Astrocyte of the cerebellum (primary cell): ENCODE measurements at regions not wholly inside any gene's neighbourhood (a gene's known extent, or its start where the extent isn't known, plus 50 kb on each side); places are given as distances from the start of the nearest gene placed in this dataset.

Experiments
- DNase-seq: peaks from one replicate; pipeline ENCODE4 v3.0.0-alpha.2; 2011; ENCODE audit warnings: low read depth
- H3K4me3 ChIP-seq: 2 replicates; pipeline ENCODE4 v1.5.1; 2011; ENCODE audit warnings: mild to moderate bottlenecking, low read depth, low read length, moderate library complexity
- in situ Hi-C: cut with HindIII; loops from 2 replicates; pipeline ENCODE4 v1.10.0; 2017; ENCODE audit warnings: low sequenced_read_pairs
- TF ChIP-seq, protein P1 (sequence below): IDR thresholded peaks from 2 replicates; pipeline ENCODE4 v1.5.1; 2012; ENCODE audit warnings: low read length, low read depth, moderate library complexity, mild to moderate bottlenecking; ENCODE audit errors: missing control alignments

DNA sequence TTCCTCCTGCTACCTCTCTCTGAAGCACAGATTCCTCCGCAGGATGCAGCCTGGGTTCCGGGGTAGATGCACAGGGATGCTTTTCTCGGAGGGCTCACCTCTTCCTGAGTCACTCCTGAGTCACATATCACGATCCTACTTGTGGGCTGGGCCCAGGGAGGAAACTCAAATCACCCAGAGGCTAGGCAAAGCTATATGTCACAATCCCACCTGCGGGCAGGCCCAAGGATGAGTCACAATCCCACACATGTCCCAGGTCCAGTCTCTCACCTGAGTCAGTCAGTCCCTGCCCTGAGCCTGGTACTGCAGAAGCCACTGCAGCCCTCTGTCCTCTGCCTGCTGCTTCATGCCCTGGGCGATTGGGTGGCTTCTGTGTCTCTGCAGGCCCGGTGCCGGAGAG, 149.0 kb upstream of the GSC start:
- TF ChIP-seq, protein P1, sequence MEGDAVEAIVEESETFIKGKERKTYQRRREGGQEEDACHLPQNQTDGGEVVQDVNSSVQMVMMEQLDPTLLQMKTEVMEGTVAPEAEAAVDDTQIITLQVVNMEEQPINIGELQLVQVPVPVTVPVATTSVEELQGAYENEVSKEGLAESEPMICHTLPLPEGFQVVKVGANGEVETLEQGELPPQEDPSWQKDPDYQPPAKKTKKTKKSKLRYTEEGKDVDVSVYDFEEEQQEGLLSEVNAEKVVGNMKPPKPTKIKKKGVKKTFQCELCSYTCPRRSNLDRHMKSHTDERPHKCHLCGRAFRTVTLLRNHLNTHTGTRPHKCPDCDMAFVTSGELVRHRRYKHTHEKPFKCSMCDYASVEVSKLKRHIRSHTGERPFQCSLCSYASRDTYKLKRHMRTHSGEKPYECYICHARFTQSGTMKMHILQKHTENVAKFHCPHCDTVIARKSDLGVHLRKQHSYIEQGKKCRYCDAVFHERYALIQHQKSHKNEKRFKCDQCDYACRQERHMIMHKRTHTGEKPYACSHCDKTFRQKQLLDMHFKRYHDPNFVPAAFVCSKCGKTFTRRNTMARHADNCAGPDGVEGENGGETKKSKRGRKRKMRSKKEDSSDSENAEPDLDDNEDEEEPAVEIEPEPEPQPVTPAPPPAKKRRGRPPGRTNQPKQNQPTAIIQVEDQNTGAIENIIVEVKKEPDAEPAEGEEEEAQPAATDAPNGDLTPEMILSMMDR, result no peak
- no peak overlapping the region for H3K4me3 ChIP-seq
- in situ Hi-C loops, result no loop called here
- no peak for DNase-seq

DNA sequence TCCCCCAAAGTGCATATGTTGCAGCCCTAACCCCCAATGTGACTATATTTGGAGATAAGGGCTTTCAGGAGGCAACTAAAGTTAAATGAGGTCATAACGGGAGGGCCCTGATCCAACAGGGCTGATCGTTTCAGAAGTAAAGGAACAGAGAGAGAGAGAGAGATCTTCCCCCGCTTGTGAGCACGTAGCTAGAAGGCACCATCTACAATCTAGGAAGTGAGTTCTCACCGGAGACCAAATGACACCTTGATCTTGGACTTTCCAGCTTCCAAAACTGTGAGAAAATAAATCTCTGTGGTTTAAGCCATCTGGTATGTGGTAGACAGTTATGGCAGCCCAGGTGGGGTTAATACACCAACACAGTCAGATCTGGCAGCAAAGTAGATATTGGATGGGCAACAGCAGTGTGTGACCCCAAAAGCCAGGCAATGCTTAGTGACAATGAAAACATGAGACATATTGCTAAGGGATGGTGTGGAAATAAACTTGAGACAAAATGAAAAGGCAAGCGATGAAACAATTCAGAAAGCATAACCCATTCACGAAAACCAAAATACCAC, 147.2 kb upstream of the GSC start:
- in situ Hi-C loops, result no loop called here
- no peak for DNase-seq
- H3K4me3 ChIP-seq, result no peak overlapping the region
- TF ChIP-seq, protein P1, result no peak

DNA sequence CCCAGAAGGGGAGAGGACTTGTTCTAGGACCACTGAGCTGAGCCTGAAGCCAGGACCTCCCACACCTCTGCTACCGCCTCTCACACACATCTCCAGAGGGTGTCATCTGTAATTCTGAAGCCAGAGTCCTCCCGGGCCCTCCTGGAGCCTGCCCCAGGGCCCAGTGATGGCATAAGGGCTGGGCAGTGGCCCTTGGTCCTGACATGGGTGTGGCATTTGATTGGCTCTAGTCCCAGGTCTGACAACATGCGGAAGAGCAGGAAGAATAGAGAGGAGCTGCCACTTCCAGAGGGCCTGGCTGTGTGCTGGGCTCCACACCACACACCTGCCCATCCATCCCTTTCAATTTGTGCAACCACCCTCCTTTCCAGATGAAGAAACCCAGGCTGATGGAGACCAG, 144.3 kb upstream of the GSC start:
- in situ Hi-C loops, result no loop called here
- TF ChIP-seq, protein P1, result no peak

DNA sequence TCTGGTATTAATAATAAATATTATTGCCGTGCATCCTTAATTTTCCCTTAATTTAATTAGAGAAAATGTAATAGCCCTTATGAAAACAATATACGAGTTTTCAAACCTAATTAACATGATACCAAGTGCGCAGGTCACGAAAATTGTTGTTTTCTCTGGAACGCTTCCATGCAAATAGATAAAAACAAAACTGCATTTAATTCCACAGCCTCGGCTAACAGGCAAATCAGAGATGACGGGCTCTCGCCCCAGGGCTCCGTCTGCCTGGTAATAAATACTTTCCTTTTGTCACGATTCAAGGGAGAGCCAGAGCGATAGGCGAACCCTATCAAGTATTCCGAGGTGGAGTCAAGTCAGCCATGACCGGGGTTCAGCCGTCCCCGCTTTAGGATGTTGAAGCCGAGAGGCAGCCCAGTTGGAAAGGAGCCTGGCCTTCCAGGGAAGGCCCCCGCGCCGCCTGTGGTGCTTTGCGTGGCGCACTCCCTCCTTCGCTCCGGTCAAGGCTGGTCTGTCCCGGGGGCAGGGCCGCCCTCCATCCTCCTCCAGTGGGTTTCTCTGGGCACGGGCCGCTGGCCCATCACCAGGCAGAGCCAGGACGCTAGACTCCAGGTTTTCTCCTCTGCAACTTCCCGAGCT, 137.8 kb upstream of the GSC start:
- no peak for DNase-seq
- H3K4me3 ChIP-seq, result no peak overlapping the region
- in situ Hi-C loops, result no loop called here
- TF ChIP-seq, protein P1, result no peak

More for the DNA sequence above, 144.3 kb upstream of the GSC start:
- DNase-seq, result no peak
- no peak overlapping the region for H3K4me3 ChIP-seq

DNA sequence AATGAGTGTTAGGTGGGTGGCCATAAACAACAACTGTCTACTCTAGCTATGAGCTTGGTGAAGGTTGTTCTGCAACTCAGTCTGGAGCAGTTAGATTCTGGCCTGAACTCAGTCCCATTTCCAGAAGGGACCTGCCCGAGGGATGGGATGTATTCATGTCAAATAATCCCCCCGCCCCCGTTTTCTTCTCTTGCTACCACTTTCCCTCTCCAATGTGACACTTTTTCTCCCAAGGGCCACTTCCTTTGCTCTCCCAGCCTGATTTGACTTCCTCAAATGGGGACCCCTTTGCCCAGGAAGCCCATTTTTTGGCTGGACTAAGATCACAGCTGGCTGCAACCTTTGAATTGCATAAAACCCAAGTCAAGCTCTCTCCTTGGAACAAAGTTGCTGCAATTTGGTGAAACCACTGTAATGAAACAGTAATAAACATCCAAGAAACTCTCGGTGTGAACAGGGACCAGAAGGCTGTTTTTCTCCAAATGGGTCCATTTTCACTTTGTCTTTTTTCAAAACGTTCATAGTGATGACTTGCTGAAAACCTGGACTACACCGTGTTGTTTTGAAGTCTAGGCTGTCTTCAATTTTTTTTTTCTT, 137.2 kb upstream of the GSC start:
- DNase-seq, result no peak
- in situ Hi-C loops, result no loop called here
- no peak overlapping the region for H3K4me3 ChIP-seq

DNA sequence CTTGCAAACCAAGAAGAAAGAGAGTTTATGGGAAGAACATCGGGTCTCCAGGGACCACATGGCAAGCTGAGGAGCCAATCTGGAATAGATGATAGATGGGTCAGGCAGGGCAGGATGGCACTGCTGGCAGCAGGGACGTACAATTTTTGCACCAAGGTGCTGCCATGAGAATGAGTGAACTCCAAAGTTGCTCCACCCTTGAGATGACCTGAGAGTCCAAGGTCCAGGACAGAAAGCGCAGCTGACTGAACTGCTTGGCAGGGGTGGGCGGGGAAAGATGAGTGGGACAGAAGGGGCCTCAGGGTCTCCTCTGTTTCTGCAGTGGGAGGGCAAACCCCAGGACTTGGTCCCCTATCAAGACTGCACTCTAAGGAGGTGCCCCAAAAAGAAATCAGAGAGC, 136.7 kb upstream of the GSC start:
- no peak overlapping the region for H3K4me3 ChIP-seq
- DNase-seq, result no peak
- TF ChIP-seq, protein P1, result no peak
- in situ Hi-C loops, result no loop called here

More for the DNA sequence above, 137.2 kb upstream of the GSC start:
- TF ChIP-seq, protein P1, result no peak
